HG03432 (cell line): ENCODE measurements at regions not wholly inside any gene's neighbourhood (a gene's known extent, or its start where the extent isn't known, plus 50 kb on each side); places are given as distances from the start of the nearest gene placed in this dataset.
"Not testable (repeated sequence)": the region's sequence is repeated elsewhere in the genome, so short reads cannot be mapped to it uniquely, and the experiment has no call there.

Experiments used
- ATAC-seq: cut with Tn5 transposase; IDR thresholded peaks from one replicate; pipeline ENCODE4 v1.9.1; 2021; ENCODE audit warnings: mild to moderate bottlenecking, moderate library complexity; ENCODE audit not compliant: unreplicated experiment

DNA sequence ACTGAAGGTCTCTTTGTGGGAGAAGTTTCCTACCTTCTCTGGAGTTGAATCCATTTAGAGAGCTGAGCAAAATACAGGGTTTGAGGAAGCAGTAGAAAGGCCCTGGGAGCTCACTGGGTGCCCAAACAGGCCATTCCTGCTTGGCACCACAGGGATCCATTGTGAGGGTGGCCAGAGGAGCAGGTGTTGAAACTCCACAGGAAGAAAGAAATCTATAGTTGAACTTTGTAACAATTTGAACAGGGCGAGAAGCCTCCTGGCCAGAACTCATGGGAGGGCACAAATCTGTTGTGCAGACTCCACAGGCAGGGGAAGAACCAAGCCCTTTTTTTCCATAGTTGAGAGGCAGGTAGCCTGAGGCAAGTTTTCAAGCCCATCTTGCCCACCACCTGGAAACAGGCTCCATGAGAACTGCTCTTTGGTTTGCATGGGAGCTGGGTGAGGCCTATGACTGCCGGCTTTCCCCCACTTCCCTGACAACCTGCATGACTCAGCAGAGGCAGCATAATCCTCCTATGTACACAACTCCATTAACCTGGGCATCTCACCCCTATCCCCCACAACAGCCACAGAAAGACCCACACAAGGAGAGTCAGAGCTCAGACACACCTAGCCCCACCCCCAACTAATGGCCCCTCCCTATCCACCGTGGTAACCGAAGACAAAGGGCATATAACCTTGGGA is 1053.0 kb downstream of the TSN start:
- no peak for ATAC-seq

DNA sequence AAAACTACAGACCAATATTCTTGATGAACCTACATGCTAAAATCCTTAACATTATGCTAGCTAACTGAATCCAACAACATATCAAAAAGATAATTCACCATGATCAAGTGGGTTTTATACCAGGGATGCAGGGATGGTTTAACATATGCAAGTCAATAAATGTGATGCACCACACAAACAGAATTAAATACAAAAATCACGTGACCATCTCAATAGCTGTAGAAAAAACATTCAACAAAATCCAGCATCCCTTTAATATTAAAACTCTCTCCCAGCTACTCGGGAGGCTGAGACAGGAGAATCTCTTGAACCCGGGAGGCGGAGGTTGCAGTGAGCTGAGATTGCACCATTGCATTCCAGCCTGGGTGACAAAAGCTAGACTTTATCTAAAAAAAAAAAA is 1056.8 kb downstream of the TSN start:
- ATAC-seq, result not testable (repeated sequence)

DNA sequence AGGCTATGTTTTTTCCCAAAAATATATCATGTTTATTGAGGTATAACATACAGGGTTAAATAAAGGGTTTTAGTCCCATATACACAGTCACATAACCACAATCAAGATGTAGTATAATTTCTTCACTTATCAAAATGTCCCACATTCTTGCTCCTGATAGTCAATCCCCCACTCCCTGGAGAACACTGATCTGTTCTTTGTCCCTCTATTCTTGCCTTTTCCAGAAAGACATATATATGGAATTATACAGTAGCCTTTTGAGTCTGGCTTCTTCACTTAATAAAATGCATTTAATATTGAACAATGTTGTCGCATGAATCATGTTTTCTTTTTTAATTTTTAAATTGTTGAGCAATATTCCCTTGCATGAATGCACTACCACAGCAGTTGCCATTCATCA is 1059.7 kb downstream of the TSN start:
- no peak for ATAC-seq

DNA sequence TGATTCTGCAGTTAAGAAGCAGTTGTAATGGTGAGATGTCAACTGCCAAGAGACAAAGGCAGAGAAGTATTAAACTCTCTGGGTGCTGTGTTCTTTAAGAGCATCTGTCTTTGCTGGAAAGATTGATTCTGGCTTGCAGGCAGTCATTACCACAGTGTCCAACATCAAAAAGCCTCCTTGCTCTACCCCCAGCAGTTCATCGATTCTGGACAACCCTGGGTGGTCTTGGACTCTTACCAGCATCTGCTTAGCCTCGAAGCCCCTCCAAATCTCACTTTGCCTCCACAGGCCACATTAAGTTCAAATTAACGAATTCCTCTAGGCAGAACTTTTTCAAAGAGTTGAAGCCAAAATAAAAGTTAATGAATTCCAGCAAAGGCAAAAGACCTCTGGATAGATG is 1061.4 kb downstream of the TSN start:
- ATAC-seq, result no peak

DNA sequence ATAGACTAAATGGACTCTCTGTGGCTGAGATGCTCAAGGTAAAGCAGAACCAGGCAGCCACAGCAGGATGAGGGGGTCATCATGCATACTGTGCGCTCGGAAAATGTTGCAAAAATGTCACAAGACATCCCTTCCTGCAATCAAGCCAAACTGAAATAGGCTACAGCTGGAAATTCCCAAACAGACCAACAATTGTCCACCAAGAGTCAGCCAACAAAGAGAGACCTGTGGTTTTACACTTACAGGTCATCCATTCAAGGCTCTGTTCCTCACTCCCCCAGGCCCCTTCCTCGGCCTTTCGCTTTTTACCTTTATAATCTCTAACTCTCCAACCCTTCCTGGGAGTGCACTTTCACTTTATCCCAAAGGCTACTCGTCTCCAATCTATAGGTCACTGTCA is 1066.9 kb downstream of the TSN start:
- no peak for ATAC-seq

DNA sequence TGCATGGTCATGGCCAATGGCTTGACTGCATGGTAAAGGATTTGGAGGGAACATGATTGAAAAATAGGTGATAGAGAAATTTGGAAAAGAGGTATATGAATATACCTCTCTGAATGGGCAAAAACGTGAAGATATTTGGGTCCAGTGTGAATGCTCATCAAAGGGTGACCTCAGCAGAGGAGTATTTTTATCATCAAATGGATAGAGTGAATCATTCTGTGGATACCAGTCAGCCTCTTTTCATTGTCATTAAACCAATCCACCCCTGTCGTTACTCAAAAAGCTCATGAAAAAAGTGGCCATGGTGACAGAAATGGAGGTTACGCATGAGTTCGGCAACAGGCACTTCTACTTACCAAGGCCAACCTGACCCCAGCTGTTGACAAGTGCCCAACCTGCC is 1074.7 kb downstream of the TSN start:
- no peak for ATAC-seq

DNA sequence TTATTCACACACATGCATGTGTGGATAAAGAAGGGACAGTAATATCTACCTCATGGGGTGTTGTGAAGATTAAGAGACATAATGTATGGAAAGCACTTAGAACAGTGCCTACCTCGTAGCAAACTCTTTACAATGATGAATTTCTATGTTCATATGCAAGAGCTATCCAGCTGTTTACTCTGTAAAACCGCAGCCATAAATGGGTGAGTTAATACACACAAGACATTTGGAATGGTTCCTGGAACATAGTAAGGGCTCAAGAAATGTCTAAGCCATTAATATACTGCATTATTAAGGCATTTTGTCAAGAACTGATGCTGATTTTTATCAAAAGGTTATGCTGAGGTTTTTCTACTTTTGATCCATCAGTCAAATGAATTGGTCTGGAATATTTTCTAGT is 1076.2 kb downstream of the TSN start:
- no peak for ATAC-seq

DNA sequence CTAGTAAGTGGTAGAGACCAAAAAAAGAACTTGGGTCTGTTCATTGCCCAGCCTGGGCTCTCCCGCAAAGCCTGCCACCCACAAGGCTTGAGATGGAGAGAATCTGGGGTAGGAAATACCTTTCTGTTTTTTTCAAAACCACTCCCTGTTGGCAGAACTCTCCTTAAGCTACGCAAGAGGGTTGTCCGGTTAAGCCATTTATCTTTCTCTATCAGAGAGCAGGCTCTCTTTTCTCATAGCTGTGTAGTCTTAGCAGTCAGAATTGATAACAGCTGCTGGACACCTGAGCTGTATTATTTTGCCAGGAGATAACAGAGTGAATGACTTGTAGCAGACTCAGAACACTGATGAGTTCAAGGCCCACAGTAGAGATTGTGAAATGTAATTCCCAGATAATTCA is 1088.1 kb downstream of the TSN start:
- no peak for ATAC-seq

DNA sequence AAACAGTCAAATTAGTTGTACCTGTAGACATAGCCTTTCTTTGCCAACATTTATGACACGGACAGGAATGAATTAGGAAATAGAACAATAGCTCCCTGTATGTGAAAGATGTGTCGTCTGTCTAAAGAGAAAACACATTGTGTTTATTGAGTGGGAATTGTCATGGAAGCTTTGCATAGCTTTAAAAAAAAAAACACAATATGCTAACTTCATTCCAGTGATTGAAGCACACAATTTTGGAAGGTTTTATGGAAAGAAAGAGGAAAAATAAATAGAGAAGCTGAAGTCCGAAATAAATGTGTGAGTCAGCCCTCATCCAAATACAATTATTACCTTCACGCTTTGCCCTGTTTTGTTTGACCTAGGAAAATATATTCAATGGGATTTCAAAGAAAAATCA is 1095.7 kb downstream of the TSN start:
- ATAC-seq, result no peak

DNA sequence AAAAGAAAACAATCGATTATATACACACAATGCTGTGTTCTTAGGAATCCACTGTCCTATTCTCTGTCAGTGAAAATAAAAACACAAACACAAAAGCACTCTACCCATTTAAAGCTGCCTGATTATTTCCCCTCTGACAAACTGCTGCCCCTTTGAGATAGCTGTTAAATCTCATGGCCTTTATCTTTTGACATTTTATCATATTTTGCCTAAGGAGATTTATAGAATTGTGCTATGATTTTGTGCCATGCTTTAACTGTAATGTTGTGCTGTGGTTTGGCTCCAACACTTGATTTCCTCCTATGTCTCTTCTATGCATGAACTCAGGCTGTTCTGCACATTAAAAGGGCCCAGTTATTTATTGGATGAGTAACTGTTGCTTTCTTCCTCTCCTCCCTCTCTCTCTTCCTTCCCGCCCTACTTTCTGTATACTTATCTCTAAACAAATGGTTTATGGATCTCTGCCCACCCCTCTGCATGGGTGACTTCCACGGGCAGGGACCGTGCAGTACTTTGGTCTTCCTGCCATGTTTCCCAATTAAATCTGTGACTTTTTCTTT is 1096.6 kb downstream of the TSN start:
- no peak for ATAC-seq

DNA sequence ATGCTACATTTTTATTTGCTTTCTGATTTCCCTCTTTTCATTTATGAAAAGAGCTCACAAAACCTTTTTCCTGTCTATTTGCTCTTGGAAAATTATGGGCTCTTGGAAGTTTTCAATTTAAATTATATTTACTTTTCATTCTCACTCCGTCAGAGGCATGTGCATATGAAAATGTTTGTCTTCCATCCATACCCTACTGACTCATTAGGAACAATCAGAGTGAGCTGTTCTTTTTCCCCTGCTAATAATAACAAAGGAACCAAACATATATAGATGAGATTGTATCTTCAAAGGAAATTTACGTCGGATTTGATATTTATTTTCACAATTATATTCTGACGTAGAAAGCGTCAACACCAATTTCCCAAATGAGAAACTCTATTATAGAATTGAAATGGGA is 1101.2 kb downstream of the TSN start:
- no peak for ATAC-seq

DNA sequence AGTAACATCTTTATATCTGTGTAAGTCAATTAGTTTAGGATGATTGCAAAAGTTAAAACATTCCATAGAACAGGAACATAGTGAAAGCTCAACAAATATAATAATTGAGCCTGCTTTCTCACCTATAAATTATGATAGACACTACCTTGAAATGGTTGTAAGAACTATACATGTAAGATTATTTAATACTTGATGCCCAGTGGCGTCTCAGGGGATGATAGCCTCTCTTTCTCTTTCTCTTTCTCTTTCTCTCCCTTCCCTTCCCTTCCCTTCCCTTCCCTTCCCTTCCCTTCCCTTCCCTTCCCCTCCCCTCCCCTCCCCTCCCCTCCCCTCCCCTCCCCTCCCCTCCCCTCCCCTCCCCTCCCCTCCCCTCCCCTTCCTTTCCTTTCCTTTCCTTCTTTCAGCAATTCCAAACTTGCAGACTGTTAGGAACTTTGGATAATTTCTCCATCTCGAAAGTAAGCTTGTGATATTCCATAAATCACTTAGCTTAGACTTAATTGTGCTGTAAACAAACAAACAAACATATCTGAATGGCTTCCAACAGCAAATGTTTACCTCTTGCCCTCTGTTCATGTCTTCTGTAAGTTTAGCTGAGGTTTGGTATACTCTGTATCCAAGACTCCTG is 1102.7 kb downstream of the TSN start:
- no peak for ATAC-seq

DNA sequence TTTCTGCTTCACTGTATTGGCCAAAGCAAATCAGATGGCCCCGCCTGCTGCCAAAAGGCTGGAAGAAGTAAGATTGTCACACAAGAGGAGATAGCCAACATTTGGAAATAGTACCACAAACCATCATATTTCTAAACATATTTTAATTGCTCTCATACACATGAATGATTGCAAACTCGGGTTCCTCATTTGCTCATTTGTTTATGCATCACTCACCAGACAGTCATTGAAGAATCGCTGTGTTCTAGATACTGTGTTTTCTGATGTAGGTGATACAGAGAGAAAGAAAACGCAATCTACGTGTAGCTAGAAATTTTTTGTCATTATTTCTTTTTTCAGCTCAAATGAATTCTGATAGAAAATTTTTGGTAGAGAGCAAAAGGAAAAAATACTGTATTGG is 1103.4 kb downstream of the TSN start:
- no peak for ATAC-seq

DNA sequence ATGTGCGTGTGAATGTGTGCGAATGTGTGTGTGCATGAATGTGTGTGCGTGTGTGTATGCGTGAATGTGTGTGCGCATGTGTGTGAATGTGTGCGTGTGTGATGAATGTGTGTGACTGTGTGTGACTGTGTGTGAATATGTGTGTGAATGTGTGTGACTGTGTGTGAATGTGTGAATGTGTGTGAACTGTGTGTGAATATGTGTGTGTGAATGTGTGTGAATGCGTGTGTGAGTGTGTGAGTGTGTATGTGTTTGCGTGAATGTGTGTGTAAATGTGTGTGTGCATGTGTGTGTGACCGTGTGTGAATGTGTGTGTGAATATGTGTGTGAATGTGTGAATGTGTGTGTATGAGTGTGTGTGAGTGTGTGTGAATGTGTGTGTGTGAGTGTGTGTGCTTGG is 1103.8 kb downstream of the TSN start:
- no peak for ATAC-seq

DNA sequence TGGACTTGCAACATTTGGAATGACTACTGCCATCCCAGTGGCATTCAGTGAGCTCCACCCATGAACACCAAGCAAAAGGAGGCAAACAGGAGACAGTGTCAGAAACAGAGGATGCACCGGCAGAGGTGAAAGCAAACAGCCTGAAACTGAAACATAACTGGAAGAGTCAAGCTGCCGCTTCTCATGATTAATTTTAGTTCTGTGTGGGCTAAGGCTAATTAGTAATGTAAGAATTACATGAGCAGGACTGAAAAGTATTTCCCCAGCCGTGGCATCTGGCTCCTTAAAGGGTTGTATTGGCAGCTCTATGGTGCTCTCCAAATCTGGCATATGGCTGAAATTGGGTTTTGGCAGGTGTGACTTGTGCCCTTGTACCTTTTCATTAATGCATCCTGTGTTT is 1108.1 kb downstream of the TSN start:
- peak; percentile 74 for ATAC-seq

DNA sequence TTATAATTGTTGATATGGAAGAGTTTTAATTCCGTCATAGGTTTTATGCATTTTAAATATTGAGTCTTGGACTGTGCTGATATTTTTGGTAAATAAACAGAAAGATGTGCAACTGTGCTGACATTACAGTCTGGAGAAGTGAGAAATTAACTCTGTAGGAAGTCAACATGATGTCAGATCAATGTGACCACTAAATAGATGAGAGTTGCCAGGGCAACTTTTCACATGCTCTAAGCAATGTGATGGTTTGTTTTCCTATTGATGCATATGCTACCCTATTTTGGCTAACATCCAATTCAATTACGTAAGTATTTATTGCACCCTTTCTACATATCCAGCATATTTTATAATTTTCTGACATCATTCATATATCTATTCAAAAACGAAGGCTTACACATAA is 1109.3 kb downstream of the TSN start:
- no peak for ATAC-seq

DNA sequence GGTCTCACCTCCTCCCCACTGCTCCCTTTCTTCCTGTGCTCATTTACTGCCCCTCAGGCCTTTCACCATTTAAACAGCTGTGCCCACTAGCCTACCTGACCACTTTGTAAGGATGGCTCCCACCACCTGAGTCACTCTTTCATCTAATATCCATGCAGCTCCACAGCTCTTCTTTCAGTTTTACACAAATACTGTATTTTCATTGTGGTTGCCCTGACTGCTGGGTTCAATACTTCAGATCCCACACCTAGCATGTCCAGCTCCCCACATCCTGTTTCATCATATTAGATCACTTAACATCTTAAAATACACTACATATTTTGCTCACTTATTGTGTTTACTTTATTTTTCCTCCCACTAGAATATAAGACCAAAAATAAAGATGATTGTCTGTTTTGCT is 1110.6 kb downstream of the TSN start:
- ATAC-seq, result peak; percentile 64

DNA sequence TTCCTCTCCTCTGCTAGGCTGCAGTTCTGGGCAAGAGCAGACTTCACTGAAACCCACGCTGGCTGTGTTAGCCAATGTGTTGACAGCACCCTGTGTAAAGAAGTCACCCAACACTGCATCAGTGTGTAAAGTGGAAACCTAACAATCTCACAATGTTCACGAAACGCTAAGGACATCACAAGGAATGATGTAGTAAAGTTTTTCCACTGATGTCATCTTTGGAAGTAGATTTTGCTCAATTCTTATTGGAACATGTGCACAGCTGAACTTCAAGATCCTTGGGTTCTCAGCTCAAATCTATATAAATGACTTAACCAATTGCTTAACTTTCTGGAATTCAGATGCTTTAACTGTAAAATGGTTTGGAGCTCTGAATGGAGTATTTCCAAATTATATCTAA is 1112.5 kb downstream of the TSN start:
- ATAC-seq, result no peak

DNA sequence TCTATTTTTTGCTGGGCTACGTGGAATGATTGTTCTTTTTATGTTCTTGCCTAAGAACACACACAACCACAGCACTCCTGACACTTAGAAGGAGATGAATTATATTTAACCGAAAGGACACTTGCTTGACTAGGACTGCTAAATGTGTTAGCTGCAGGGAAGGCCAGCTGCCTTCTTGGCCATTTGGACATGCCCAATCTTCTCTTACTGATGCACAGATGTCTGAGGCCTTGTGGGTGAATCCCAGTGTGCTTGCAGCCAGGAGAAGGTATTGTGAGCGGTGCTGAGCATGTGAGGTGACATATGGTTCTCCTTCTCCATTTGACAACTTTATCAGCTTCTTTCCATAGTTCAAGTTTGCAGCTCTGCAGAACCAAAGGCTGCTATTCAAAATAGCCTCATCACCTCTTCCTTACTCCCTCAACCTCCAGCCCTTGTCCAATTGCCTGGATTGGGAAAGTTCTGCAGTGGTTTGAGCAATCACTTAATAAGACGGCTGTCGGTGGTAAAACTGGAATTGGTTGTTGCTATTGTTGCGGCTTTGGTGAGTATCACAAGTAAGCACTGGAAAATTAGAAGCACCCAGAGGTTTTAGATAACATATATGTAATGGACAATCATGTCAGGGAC is 1113.3 kb downstream of the TSN start:
- ATAC-seq, result no peak

DNA sequence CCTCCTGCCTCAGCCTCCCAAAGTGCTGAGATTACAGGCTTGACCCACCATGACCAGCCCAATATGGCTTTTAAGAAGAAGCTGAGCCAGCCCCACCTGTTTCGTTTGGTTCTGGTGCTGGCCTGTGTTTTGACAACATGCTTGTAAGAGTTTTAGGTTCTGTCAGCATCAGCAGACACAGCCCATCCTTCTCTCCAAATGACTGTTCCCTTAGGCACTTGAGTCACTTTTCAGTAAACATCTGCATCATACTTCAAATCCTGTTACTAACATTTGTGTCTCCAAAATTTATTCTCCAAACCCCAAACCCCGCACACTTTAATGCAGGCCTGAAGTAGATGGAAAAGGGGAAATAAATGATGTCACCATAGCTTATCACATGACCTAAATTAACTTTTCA is 1118.5 kb downstream of the TSN start:
- no peak for ATAC-seq

DNA sequence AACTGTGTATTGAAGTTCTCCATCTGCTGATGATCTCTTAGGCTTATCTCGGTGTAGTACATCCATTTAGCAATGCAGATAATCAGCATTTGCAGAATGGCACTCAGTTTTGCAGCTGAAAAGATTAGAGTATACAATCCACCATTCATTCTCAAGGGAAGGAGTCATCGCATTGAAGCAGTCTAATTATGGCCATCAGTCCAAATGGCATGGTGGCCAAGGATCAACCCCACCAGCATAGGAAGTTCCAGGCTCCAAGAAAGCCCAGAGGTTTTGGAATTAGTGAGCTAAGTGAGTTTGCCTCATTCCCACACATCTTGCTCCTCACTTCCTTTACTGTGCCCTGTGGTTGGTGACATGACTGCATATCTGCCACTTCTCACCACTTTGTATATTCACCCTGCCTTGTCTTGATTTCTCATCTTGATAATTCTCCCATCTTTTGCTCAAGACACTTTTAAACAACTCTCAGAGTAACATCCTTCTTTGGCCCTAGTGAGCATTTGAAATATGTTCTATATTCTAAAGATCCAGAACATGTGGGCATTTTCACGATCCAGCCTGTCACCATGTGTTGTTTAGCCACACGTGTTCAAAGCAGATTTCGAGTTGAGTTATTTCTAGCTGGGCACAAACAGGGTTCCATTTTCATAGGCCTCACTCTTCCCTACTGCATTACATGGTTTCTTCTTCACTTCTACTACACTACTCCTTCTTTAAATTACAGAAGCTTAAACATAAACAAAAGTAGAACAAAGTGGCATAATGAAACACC is 1119.8 kb downstream of the TSN start:
- ATAC-seq, result no peak

DNA sequence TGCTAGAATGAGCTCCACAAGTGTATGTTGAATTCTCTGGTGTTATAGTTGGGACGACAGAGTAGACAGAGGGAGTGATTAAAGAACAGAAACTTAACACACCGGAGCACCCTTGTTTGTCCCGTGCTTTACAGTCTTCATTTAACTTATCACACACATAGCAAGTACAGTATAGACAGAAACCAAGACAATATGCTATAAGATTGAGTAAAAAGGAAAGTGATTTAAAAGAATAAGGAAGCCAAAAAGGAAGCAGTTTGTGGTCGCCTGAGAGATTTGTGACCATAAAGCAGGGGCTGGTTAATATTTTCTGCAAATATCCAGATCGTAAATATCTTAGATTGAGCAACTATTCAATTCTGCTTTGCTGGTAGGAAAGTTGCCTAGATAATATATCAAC is 1128.4 kb downstream of the TSN start:
- ATAC-seq, result peak; percentile 69
